Retina (tissue), 1 donor: ENCODE measurements at regions not wholly inside any gene's neighbourhood (a gene's known extent, or its start where the extent isn't known, plus 50 kb on each side); places are given as distances from the start of the nearest gene placed in this dataset.
"Not testable (repeated sequence)": the region's sequence is repeated elsewhere in the genome, so short reads cannot be mapped to it uniquely, and the experiment has no call there.

Experiments
- DNase-seq: peaks from one replicate; pipeline ENCODE4 v3.0.0-alpha.2; 2016

GRCh38 chr9:96156171-96156974, 145.6 kb downstream of the HSD17B3 start:
- DNase-seq: no peak

- DNase-seq: no peak
Observed at GRCh38 chr9:96154081-96154480, 147.9 kb downstream of the HSD17B3 start.

- no peak for DNase-seq
Observed at GRCh38 chr9:96152550-96152949, 149.4 kb downstream of the HSD17B3 start.

GRCh38 chr9:96150324-96151227, 151.4 kb downstream of the HSD17B3 start:
- DNase-seq: no peak

GRCh38 chr9:96149533-96150280, 152.3 kb downstream of the HSD17B3 start:
- DNase-seq: no peak

- DNase-seq: no peak
Observed at GRCh38 chr9:96148634-96149532, 153.1 kb downstream of the HSD17B3 start.

- not testable (repeated sequence) for DNase-seq
Observed at GRCh38 chr9:96147029-96147428, 154.9 kb downstream of the HSD17B3 start.

GRCh38 chr9:96141666-96142065, 160.3 kb downstream of the HSD17B3 start:
- DNase-seq: no peak

GRCh38 chr9:96141128-96141474, 160.9 kb downstream of the HSD17B3 start:
- no peak for DNase-seq

GRCh38 chr9:96140296-96141127, 161.5 kb downstream of the HSD17B3 start:
- DNase-seq: peak; percentile 56

- no peak for DNase-seq
Observed at GRCh38 chr9:96139592-96140295, 162.2 kb downstream of the HSD17B3 start.

- no peak for DNase-seq
Observed at GRCh38 chr9:96138616-96139015, 163.4 kb downstream of the HSD17B3 start.

- no peak for DNase-seq
Observed at GRCh38 chr9:96137671-96138429, 164.1 kb downstream of the HSD17B3 start.

- DNase-seq: no peak
Observed at GRCh38 chr9:96136992-96137670, 164.8 kb downstream of the HSD17B3 start.

- DNase-seq: no peak
Observed at GRCh38 chr9:96135753-96136290, 166.2 kb downstream of the HSD17B3 start.

GRCh38 chr9:96135076-96135752, 166.8 kb downstream of the HSD17B3 start:
- DNase-seq: no peak

- DNase-seq: no peak
Observed at GRCh38 chr9:96133321-96134021, 168.5 kb downstream of the HSD17B3 start.

- no peak for DNase-seq
Observed at GRCh38 chr9:96131825-96132224, 170.2 kb downstream of the HSD17B3 start.
